GM18868 (cell line): ENCODE measurements at regions not wholly inside any gene's neighbourhood (a gene's known extent, or its start where the extent isn't known, plus 50 kb on each side); places are given as distances from the start of the nearest gene placed in this dataset.
A peak's percentile ranks its signal among the peaks of the same experiment; 100 is the strongest.

Experiments
- ATAC-seq: cut with Tn5 transposase; IDR thresholded peaks from one replicate; pipeline ENCODE4 v1.9.1; 2021; ENCODE audit warnings: mild to moderate bottlenecking, moderate library complexity; ENCODE audit not compliant: unreplicated experiment

DNA sequence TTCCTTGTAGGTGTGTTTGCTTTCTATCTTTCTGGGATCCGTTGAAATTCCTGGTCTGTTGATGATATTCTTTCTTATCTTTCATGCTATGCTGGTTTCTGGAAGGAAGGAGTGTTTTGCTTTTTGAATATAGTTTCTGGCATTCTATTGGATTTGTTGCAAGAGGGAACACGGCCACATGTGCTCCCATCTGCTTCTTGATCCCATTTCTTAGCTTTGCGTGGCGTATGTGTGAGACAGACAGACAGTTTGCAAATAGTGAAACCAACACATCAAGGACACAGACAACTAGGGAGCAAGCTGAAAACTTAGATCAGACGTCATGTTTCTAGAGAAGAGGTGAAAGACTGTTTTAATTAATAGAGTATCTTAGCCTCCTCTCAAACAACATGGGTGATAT, 261.9 kb upstream of the PUDP start:
- no peak for ATAC-seq

DNA sequence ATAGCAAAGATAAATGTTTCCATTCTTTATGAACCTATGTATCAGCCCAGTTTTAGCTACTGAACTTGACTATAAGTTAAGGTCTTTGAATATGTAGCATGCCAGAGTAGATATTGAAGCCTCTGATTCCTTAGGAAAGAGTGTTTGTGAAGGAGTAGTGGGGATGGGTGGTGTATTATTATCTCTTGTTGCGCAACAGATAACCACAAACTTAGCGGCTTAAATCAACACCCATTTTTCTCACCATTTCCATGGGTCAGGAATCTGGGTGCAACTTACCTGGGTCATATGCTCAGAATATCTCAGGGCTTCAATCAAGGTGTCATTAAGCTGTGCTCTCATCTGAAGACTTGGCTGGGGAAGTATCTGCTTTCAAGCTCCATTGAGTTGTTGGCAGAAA, 251.4 kb upstream of the PUDP start:
- no peak for ATAC-seq

GRCh38 chrX:7390441-7390840, 242.5 kb upstream of the PUDP start:
- no peak for ATAC-seq

GRCh38 chrX:7389576-7389975, 241.6 kb upstream of the PUDP start:
- no peak for ATAC-seq

- no peak for ATAC-seq
Observed at GRCh38 chrX:7385131-7385530, 237.2 kb upstream of the PUDP start.

- ATAC-seq = no peak
Observed at GRCh38 chrX:7378406-7378805, 230.5 kb upstream of the PUDP start.

GRCh38 chrX:7372825-7373525, 225.0 kb upstream of the PUDP start:
- ATAC-seq = no peak

DNA sequence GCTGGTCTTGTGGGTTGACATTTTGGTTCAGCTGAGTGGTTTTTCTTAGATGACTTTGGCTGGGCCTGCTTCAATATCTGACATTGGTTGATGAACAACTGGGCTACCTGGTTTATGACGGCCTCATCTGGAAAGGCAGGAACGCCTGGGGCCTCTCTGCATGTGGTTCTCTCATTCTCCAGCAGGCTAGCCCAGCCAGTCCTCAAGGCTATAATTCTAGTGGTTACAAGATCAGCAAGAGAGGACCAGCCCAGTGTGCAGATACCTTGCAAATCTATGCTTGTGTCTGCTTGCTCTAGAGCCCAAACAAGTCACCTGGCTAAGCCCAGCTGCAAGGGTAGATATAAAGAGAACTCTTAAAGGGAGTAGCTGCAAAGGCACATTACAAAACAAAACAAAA, 214.2 kb upstream of the PUDP start:
- ATAC-seq = no peak

- no peak for ATAC-seq
Observed at GRCh38 chrX:7351926-7352325, 204.0 kb upstream of the PUDP start.

DNA sequence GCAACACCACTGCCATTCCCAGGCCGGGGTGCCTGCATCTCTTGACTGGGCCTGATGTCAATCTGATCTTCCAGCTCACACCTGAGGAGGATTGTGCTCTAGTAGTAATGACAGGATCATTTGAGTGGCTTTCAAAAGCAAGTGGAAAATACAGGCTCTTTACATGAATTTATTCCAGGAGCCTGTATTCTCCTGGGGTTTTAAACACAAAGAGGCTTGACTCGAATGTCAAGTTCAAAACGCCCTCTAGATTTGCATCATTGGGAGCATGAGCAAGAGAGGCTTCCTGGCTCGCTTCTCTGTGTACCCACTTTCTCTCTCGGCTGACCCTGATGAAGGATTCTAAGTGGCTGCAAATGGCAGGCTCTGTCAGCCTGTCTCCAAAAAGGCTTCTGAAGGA, 199.5 kb upstream of the PUDP start:
- ATAC-seq = no peak

DNA sequence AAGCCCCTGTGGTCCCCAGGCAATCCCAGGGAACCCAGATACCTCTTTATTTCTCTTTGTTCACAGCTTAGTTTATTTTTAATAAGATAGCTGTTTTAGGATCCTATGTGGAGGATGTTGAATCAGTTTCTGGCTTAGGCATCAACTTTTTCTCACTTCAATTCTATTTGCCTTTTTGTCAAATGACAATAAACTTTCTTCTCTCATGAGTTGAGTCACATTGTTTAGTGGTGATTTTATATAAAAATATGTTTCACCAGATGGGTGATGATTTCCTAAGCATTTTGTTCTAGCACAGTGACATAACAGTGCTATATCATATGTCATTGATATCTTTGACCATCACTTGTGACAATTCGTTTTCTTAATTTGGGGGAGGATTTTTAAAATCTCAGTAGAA, 198.1 kb upstream of the PUDP start:
- ATAC-seq = no peak

DNA sequence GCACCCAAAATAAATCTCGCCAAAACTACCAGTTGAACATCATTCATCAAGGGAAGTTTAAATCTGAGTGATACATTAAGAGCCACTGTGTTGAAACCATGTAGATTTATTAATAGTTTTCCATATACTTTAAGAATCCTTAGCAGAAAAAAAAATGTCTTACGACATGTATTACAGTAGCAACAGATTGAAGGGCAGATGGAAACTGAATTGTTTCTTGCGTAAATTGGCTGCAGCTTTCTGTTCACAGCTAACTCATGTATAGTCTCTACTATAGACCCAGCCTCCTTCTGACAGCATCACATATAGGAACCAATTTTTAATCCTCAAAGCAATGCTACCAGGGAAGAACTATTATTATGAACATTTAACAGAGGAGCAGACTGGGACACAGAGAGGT, 195.2 kb upstream of the PUDP start:
- no peak for ATAC-seq

- ATAC-seq = peak; percentile 78
Observed at GRCh38 chrX:7335816-7336362, 187.9 kb upstream of the PUDP start.

DNA sequence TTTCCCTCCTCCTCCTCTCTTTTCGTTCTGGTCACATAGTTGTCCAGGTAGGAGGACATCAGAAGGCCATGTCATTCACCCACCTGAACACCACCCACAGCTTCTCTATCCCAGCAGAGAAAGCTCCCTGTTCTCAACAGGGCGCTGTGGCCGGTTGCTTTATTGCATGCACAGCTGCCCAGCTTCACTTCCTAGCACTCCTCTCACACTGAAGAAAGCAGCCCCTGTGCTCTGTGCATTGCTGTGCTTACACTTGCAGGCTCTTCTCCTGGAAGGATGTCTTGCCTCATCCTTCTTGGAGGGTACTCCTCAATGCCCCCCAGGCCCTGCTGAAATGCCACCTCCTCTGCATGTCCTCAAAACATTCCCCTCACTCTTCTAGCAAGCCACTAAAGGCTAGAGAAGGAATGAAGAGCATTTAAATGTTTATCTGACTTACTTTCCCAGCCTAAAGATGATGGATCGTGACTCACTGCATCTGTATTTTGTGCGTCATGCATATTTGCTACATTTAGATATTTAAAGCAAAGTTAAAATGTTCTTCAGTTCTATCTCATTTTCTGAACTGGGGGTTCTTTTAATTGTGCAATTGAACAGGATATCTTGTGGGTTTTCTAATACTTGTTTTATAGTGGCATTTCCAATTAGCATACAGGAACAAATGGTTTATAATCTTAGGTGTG, 186.4 kb upstream of the PUDP start:
- no peak for ATAC-seq

DNA sequence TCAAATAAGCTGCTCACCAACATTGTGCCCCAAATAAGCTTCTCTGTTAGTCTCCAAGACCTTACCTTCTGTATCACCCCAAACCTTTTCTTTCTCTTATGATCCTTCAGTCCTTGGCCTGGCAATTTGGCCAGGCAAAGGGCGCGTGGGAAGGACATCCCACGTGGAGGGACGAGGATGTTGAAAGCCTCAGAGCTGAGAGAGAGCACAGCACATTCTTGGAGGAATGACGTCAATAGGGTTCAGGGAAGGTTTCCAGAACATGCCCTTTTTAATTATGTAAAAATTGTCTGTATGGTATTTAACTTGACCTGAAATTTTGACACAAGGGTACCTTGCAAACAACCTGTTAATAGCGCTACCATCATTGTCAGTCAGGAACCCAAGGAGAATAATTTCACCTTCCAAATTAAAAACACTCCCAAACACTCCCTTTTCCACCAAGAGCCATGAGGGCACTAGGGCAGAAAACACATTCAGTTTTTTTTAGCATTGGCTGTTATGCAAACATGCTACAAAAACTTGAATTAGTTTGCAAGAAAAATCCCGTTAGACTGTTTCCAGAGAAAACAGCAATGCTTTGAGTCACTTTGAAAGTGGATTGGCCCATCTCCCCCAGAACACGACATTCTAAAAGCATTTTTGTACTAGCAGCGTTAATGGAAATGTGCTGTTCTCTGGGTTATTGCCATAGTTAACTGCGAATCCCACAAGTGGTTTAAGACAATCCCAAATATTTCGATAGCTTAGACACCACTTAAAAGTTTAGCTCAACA, 183.2 kb upstream of the PUDP start:
- ATAC-seq = no peak

DNA sequence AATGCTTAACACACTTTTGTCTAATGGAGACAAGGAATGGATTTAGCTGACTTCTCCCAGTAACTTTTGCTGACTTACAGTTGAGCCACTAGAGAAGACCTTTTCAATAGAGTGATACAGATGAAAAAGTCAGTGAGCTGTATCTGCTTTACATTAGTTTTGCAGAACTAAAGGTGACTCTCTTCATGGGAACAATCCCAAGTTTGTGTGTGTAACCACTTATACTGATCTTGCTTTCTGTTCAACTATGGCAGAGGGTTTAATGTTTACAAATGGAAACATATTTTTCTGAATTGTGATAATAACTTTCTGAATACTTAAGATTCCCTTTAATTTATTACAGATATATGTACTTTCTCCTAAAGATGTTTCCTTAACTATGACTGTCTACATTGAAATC, 182.6 kb upstream of the PUDP start:
- no peak for ATAC-seq

DNA sequence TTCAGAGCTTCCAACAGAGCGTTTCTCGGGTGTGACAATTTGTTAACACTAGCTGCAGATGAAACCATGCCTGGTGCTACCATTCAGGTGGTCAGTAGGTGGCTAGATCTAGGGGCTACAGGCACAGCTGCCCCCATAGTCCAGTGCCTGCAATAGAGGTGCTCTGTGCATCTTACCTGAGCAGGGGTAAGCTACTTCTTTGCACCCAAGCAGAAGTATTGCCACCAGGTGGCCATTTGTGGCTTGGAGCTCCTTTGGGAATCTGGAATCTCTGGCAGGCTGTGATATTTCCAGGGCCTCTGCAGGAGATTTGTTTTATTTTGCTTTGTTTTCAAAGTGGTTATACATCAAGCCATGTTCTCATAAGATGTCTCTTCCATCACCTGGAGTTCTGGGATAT, 170.7 kb upstream of the PUDP start:
- ATAC-seq = no peak

DNA sequence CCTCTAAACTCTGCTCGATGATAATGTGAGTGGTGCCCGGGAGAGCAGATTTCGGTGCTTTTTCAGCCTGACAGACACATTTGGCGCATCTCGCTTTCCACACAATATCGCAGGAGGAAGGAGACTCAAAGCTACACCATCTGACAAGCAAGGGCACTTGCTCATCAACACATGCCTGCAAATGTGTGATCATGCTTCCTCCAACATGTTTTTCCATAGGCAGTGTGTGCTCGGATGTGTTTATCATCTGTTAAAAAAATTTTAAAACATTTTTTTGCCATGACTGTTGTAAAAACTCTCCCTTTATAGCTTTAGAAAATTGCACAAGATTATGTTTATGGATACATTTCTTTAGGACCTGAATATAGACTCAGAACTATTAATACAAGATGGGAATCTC, 170.3 kb upstream of the PUDP start:
- no peak for ATAC-seq

DNA sequence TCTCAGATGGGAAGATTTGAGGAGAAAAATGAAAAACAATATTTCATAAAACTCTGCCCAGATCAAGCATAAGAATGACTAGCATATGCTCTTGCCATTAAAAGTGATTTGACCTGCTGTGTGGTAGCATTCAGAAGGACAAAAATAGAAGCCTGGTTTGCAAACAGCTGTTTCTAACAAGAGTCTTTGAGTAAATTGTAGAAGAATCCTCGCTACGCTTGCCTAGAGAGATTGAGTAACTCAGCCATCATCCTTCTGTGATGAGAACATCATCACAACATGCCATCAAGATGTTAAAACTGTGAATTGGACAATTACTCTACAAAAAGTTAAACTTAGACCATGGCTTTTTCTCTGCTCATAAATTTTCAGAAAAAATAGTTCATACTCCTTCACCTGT, 168.9 kb upstream of the PUDP start:
- no peak for ATAC-seq

DNA sequence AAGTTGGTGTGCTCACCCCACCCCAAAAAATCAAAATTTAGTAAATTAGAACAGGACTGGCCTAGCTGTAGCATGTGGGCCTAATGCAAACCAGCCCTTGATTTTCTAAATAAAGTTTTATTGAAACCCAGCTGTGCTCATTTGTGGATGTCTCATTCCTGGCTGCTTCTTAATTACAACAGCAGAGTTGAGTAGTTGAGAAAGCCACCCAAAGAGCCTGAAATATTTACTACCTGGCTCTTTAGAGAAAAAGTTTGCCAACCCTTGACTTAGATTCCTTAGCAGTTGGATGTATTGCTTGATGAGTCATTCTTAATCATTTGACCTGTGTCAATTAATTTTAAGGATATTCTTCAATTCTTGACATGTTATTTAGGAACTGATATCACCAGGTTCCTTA, 168.3 kb upstream of the PUDP start:
- ATAC-seq = no peak

DNA sequence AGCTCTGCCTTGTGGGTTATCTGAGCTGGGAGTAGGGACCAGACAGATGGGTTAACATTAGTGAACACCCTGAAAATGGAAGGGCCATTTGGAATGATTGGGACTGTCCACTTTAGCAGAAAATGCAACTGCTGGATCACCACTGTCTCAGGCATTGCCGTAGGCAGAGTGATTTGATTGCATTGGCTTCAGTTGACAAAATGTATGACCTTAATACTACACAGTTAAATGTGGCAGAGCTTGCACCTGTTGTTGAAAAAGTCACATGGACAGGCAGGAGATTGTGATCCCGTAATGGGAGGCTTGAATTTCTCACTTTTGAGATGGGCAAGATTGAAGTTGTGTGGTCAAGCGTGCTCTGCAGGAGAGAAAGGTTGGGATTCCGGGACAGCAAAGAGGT, 166.5 kb upstream of the PUDP start:
- no peak for ATAC-seq

DNA sequence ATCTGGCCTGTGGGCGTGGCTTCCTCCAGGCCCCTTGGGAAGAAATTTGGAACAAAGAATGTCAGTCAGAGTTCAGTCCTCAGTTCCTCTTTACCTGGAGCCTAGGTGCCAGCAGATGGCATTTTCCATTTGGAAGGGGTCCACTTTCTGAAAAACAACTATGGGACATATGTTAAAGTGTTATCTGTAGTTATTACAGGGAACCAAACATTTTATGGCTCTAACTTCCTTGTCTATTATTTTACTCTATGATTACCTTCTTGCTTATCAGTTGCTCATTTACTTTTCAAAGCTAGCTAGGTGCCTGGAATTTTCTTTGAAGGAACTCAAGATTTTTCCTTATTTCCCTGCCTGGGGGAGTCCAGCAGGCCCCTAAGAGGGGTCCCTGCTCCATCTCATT, 159.8 kb upstream of the PUDP start:
- ATAC-seq = no peak
